Lower lobe of right lung (tissue), 2 donors: ENCODE measurements at regions not wholly inside any gene's neighbourhood (a gene's known extent, or its start where the extent isn't known, plus 50 kb on each side); places are given as distances from the start of the nearest gene placed in this dataset.
"Not testable (repeated sequence)": the region's sequence is repeated elsewhere in the genome, so short reads cannot be mapped to it uniquely, and the experiment has no call there.

Source experiments
- ATAC-seq, 2 donors: fragments of 200-7000 bp; cut with Tn5 transposase; one replicate each; pipeline ENCODE4 v1.9.1; 2020 to 2022; ENCODE audit warnings: mild to moderate bottlenecking in 2 of 2, moderate library complexity in 2 of 2
- DNase-seq: peaks from one replicate; pipeline ENCODE4 v3.0.0-alpha.2; 2020
- H3K27ac ChIP-seq: fragments of 200-600 bp; one replicate; pipeline ENCODE4 v1.8.0; 2022
- H3K27me3 ChIP-seq: fragments of 200-600 bp; one replicate; pipeline ENCODE4 v1.8.0; 2022; ENCODE audit warnings: low read depth
- H3K36me3 ChIP-seq: fragments of 200-600 bp; one replicate; pipeline ENCODE4 v1.8.0; 2022; ENCODE audit warnings: mild to moderate bottlenecking
- H3K4me1 ChIP-seq: fragments of 200-600 bp; one replicate; pipeline ENCODE4 v1.8.0; 2022
- H3K4me3 ChIP-seq: fragments of 200-600 bp; one replicate; pipeline ENCODE4 v1.8.0; 2022; ENCODE audit warnings: mild to moderate bottlenecking
- H3K9me3 ChIP-seq: fragments of 200-600 bp; one replicate; pipeline ENCODE4 v1.8.0; 2022
- CTCF ChIP-seq: fragments of 200-600 bp; IDR thresholded peaks from one replicate; pipeline ENCODE4 v1.8.0; 2022; ENCODE audit warnings: antibody characterized with exemption, mild to moderate bottlenecking
- intact Hi-C: fragments of 100-400 bp; cut with DNase I; formaldehyde crosslinking; loops from one replicate; pipeline ENCODE4 v1.11.0; 2022
- donor health status: DM: no; HTN: yes; CAD: no; lungs with severe emphysema.

- no peak overlapping the region for H3K4me3 ChIP-seq
- no peak for TF ChIP-seq CTCF
- DNase-seq: no peak
- H3K4me1 ChIP-seq: no peaks in the 10 kb centered on the region
- no peaks in the 10 kb centered on the region for H3K27me3 ChIP-seq
- intact Hi-C loops: no loop called here
- H3K36me3 ChIP-seq: no peaks in the 10 kb centered on the region
- no peak overlapping the region for H3K27ac ChIP-seq
- H3K9me3 ChIP-seq: no peaks in the 10 kb centered on the region
- ATAC-seq: no peak
Observed at GRCh38 chr1:187721216-187721615, 892.5 kb downstream of the PLA2G4A start.

- Histone ChIP-seq H3K9me3 (no peaks in the 10 kb centered on the region), H3K27me3 (no peaks in the 10 kb centered on the region), H3K36me3 (no peaks in the 10 kb centered on the region), H3K27ac (no peak overlapping the region), H3K4me3 (no peak overlapping the region), H3K4me1 (no peaks in the 10 kb centered on the region)
- no peak for TF ChIP-seq CTCF
- DNase-seq (no peak), ATAC-seq (no peak)
- intact Hi-C loops: no loop called here
Observed at GRCh38 chr1:187725216-187725615, 896.5 kb downstream of the PLA2G4A start.

GRCh38 chr1:187733232-187733631 lies 904.5 kb downstream of the PLA2G4A start:
- Histone ChIP-seq H3K27me3 (no peaks in the 10 kb centered on the region), H3K36me3 (no peaks in the 10 kb centered on the region), H3K9me3 (no peaks in the 10 kb centered on the region), H3K27ac (no peak overlapping the region), H3K4me3 (no peak overlapping the region), H3K4me1 (no peaks in the 10 kb centered on the region)
- ATAC-seq: no peak
- no peak for DNase-seq
- intact Hi-C loops: no loop called here
- TF ChIP-seq CTCF: no peak

- TF ChIP-seq CTCF: no peak
- H3K9me3 ChIP-seq: no peaks in the 10 kb centered on the region
- H3K4me1 ChIP-seq: no peaks in the 10 kb centered on the region
- no peaks in the 10 kb centered on the region for H3K27me3 ChIP-seq
- DNase-seq: no peak
- no peak overlapping the region for H3K4me3 ChIP-seq
- no peak for ATAC-seq
- no peak overlapping the region for H3K27ac ChIP-seq
- no peaks in the 10 kb centered on the region for H3K36me3 ChIP-seq
- intact Hi-C loops: no loop called here
Observed at GRCh38 chr1:187734427-187734826, 905.7 kb downstream of the PLA2G4A start.

- Histone ChIP-seq H3K4me3 (no peak overlapping the region), H3K9me3 (no peaks in the 10 kb centered on the region), H3K27me3 (no peaks in the 10 kb centered on the region), H3K27ac (no peak overlapping the region), H3K36me3 (no peaks in the 10 kb centered on the region), H3K4me1 (no peaks in the 10 kb centered on the region)
- DNase-seq (no peak), ATAC-seq (no peak)
- intact Hi-C loops: no loop called here
- no peak for TF ChIP-seq CTCF
Observed at GRCh38 chr1:187744665-187745064, 915.9 kb downstream of the PLA2G4A start.

GRCh38 chr1:187755536-187755935 lies 926.8 kb downstream of the PLA2G4A start:
- ATAC-seq (no peak), DNase-seq (no peak)
- no peaks in the 10 kb centered on the region for H3K36me3 ChIP-seq
- H3K9me3 ChIP-seq: no peaks in the 10 kb centered on the region
- intact Hi-C loops: no loop called here
- H3K4me3 ChIP-seq: no peak overlapping the region
- TF ChIP-seq CTCF: no peak
- no peaks in the 10 kb centered on the region for H3K27me3 ChIP-seq
- H3K4me1 ChIP-seq: no peaks in the 10 kb centered on the region
- no peak overlapping the region for H3K27ac ChIP-seq

- H3K9me3 ChIP-seq, H3K27me3 ChIP-seq, H3K27ac ChIP-seq, H3K4me1 ChIP-seq, DNase-seq, H3K36me3 ChIP-seq, ATAC-seq, intact Hi-C loops, H3K4me3 ChIP-seq: not testable (repeated sequence)
Observed at GRCh38 chr1:187756684-187757083, 927.9 kb downstream of the PLA2G4A start.
